H1 (cell line): ENCODE measurements at regions not wholly inside any gene's neighbourhood (a gene's known extent, or its start where the extent isn't known, plus 50 kb on each side); places are given as distances from the start of the nearest gene placed in this dataset.

Experiments used
- CTCF ChIA-PET: fragments of 300-600 bp; sonication (Branson Sonifier 250); formaldehyde crosslinking; loops from one replicate; lab custom pipeline; 2021; ENCODE audit not compliant: partially characterized antibody; lab: Charles Lee
- POLR2A ChIA-PET: fragments of 300-600 bp; sonication (Branson Sonifier 250); formaldehyde crosslinking; loops from one replicate; lab custom pipeline; 2021; ENCODE audit warnings: inconsistent platforms; ENCODE audit not compliant: partially characterized antibody; lab: Charles Lee
- DNase-seq, 2 experiments: peaks; one replicate each; pipeline versions ENCODE4 v3.0.0 to v3.0.0-alpha.2; 2010 to 2022; ENCODE audit warnings: low spot score in 2 of 2, low read depth in 1 of 2, mixed read lengths in 1 of 2
- FAIRE-seq: peaks from 2 replicates; lab custom pipeline; 2011; peaks lifted over from hg19 to GRCh38; lab: Jason Lieb, UNC
- H2AFZ ChIP-seq: 2 replicates; pipeline ENCODE4 v1.8.1; 2012; ENCODE audit warnings: low read length, inconsistent platforms
- H2AK5ac ChIP-seq: 2 replicates; pipeline ENCODE4 v1.6.1; 2013; ENCODE audit warnings: low read depth, low read length
- H2BK120ac ChIP-seq: replicated peaks from 2 replicates; pipeline ENCODE3; 2013; ENCODE audit warnings: low read depth, low read length, inconsistent platforms
- H2BK12ac ChIP-seq: 2 replicates; pipeline ENCODE4 v1.6.1; 2013; ENCODE audit warnings: low read depth, low read length
- H2BK15ac ChIP-seq: 2 replicates; pipeline ENCODE4 v1.6.1; 2013; ENCODE audit warnings: low read length
- H2BK20ac ChIP-seq: 2 replicates; pipeline ENCODE4 v1.6.1; 2013; ENCODE audit warnings: low read length
- H2BK5ac ChIP-seq: 2 replicates; pipeline ENCODE4 v1.6.1; 2013; ENCODE audit warnings: low read depth, low read length
- H3K14ac ChIP-seq: 2 replicates; pipeline ENCODE4 v1.6.1; 2013; ENCODE audit warnings: inconsistent platforms; ENCODE audit not compliant: insufficient read length
- H3K18ac ChIP-seq: 2 replicates; pipeline ENCODE4 v1.6.1; 2013; ENCODE audit warnings: low read length; ENCODE audit errors: extremely low read depth
- H3K23ac ChIP-seq: 2 replicates; pipeline ENCODE4 v1.6.1; 2013; ENCODE audit warnings: inconsistent platforms; ENCODE audit not compliant: insufficient read length
- H3K23me2 ChIP-seq: 2 replicates; pipeline ENCODE4 v1.6.1; 2013; ENCODE audit warnings: low read depth, low read length
- H3K27ac ChIP-seq: 2 replicates; pipeline ENCODE4 v1.6.1; 2011; ENCODE audit warnings: low read depth, low read length, inconsistent platforms
- H3K27me3 ChIP-seq, 4 experiments: replicated peaks in 1 of 4; 1 replicate in 1 of 4; 2 replicates in 3 of 4; pipeline versions ENCODE4 v1.6.1 to v1.8.1; 2011 to 2013; ENCODE audit warnings: low read length in 3 of 4, mild to moderate bottlenecking in 3 of 4, inconsistent platforms in 2 of 4, mixed read lengths in 2 of 4, moderate library complexity in 1 of 4; ENCODE audit not compliant: control insufficient read depth in 3 of 4, insufficient read depth in 3 of 4; ENCODE audit errors: extremely low read depth in 1 of 4
- H3K36me3 ChIP-seq, 4 experiments: 2 replicates each; pipeline versions ENCODE4 v1.6.1 to v1.8.1; 2011 to 2013; ENCODE audit warnings: mild to moderate bottlenecking in 4 of 4, low read length in 3 of 4, moderate library complexity in 2 of 4, control low read depth in 1 of 4, inconsistent platforms in 1 of 4; ENCODE audit not compliant: insufficient read depth in 4 of 4, control insufficient read depth in 2 of 4
- H3K4ac ChIP-seq: replicated peaks from 2 replicates; pipeline ENCODE3; 2013; ENCODE audit warnings: low read length, low read depth, mixed read lengths, inconsistent platforms; ENCODE audit not compliant: insufficient read length
- H3K4me1 ChIP-seq, 4 experiments: replicated peaks in 1 of 4; 1 replicate in 1 of 4; 2 replicates in 3 of 4; pipeline versions ENCODE4 v1.6.1 to v1.8.1; 2011 to 2013; ENCODE audit warnings: low read length in 3 of 4, inconsistent platforms in 2 of 4, mixed read lengths in 1 of 4; ENCODE audit not compliant: insufficient read depth in 4 of 4, control insufficient read depth in 3 of 4
- H3K4me2 ChIP-seq, 2 experiments: 2 replicates each; pipeline versions ENCODE4 v1.6.1 to v1.8.1; 2011 to 2013; ENCODE audit warnings: low read depth in 2 of 2, low read length in 2 of 2, control low read depth in 1 of 2, inconsistent platforms in 1 of 2, mild to moderate bottlenecking in 1 of 2; ENCODE audit not compliant: insufficient read depth in 1 of 2
- H3K4me3 ChIP-seq, 4 experiments: fragments of 200-600, 300-600 bp in 1 of 4; sonication (generic), shearing (Covaris generic), sonication (Bioruptor Twin) in 1 of 4; 2 replicates each; pipeline versions ENCODE4 v1.5.1 to v1.8.1; 2011 to 2016; ENCODE audit warnings: low read length in 4 of 4, low read depth in 3 of 4, control low read depth in 2 of 4, inconsistent platforms in 2 of 4, mild to moderate bottlenecking in 2 of 4, mixed read lengths in 1 of 4, moderate library complexity in 1 of 4; ENCODE audit not compliant: insufficient read depth in 2 of 4; ENCODE audit errors: extremely low read depth in 1 of 4
- H3K56ac ChIP-seq: replicated peaks from 2 replicates; pipeline ENCODE3; 2013; ENCODE audit warnings: low read depth, mild to moderate bottlenecking, mixed read lengths, low read length, inconsistent platforms; ENCODE audit not compliant: insufficient read length
- H3K79me1 ChIP-seq: 2 replicates; pipeline ENCODE4 v1.6.1; 2013; ENCODE audit warnings: low read depth, low read length, control low read depth
- H3K79me2 ChIP-seq, 2 experiments: 2 replicates each; pipeline versions ENCODE4 v1.6.1 to v1.8.1; 2012 to 2013; ENCODE audit warnings: low read length in 2 of 2, mild to moderate bottlenecking in 2 of 2, inconsistent platforms in 1 of 2; ENCODE audit not compliant: insufficient read depth in 2 of 2, control insufficient read depth in 1 of 2
- H3K9ac ChIP-seq, 4 experiments: replicated peaks in 1 of 4; 1 replicate in 1 of 4; 2 replicates in 3 of 4; pipeline versions ENCODE4 v1.6.1 to v1.8.1; 2011 to 2013; ENCODE audit warnings: low read depth in 3 of 4, low read length in 3 of 4, control low read depth in 2 of 4, mild to moderate bottlenecking in 2 of 4, moderate library complexity in 2 of 4, inconsistent platforms in 1 of 4; ENCODE audit errors: extremely low read depth in 1 of 4
- H3K9me3 ChIP-seq, 2 experiments: 2 replicates each; pipeline versions ENCODE4 v1.6.1 to v1.8.1; 2012 to 2013; ENCODE audit warnings: mild to moderate bottlenecking in 2 of 2, moderate library complexity in 2 of 2, control low read depth in 1 of 2, inconsistent platforms in 1 of 2, low read depth in 1 of 2, low read length in 1 of 2, mixed read lengths in 1 of 2; ENCODE audit not compliant: insufficient read depth in 2 of 2
- H4K20me1 ChIP-seq, 2 experiments: replicated peaks in 1 of 2; 2 replicates each; pipeline versions ENCODE3 to v1.8.1; 2011 to 2013; ENCODE audit warnings: inconsistent platforms in 2 of 2, low read length in 2 of 2, mild to moderate bottlenecking in 1 of 2; ENCODE audit not compliant: insufficient read depth in 2 of 2, control insufficient read depth in 1 of 2
- H4K5ac ChIP-seq: 2 replicates; pipeline ENCODE4 v1.6.1; 2013; ENCODE audit warnings: low read length, low read depth, mixed read lengths, inconsistent platforms; ENCODE audit not compliant: insufficient read length
- H4K8ac ChIP-seq: 2 replicates; pipeline ENCODE4 v1.8.0; 2013; ENCODE audit warnings: mild to moderate bottlenecking, moderate library complexity, low read length, inconsistent platforms; ENCODE audit not compliant: insufficient read depth; ENCODE audit errors: extremely low read depth
- H4K91ac ChIP-seq: replicated peaks from 2 replicates; pipeline ENCODE3; 2013; ENCODE audit warnings: low read length, mixed read lengths, inconsistent platforms; ENCODE audit not compliant: insufficient read length
- CTCF ChIP-seq, 3 experiments: IDR thresholded peaks; 1 replicate in 2 of 3; 2 replicates in 1 of 3; pipeline versions ENCODE4 v1.5.1 to v1.6.1; 2011; ENCODE audit warnings: low read length in 3 of 3, mild to moderate bottlenecking in 3 of 3, inconsistent platforms in 2 of 3, low read depth in 1 of 3, moderate library complexity in 1 of 3; ENCODE audit not compliant: insufficient read depth in 1 of 3; ENCODE audit errors: control extremely low read depth in 1 of 3
- RAD21 ChIP-seq, 2 experiments: IDR thresholded peaks in 1 of 2; conservative IDR thresholded peaks in 1 of 2; 2 replicates each; pipeline ENCODE4 v1.6.1; 2011; ENCODE audit warnings: low read depth in 2 of 2, low read length in 2 of 2, improper control_type of control experiment in 1 of 2, inconsistent platforms in 1 of 2, mild to moderate bottlenecking in 1 of 2, moderate library complexity in 1 of 2
- TAF7 ChIP-seq: optimal IDR thresholded peaks from 2 replicates; pipeline ENCODE3; 2011; ENCODE audit warnings: low read depth, mild to moderate bottlenecking, inconsistent platforms, low read length, moderate library complexity, borderline replicate concordance

GRCh38 chr14:48553443-48553842 lies 878.0 kb upstream of the MDGA2 start:
- no peak for DNase-seq
- no peaks in the 10 kb centered on the region for H3K9me3 ChIP-seq
- no peak overlapping the region for H4K5ac ChIP-seq
- peak overlapping the region; percentile 73; the same call in 1 of the 2 replicates for H2BK15ac ChIP-seq
- H3K4me3 ChIP-seq: no peak overlapping the region
- H2BK120ac ChIP-seq: no peak overlapping the region
- no peak for FAIRE-seq
- no peaks in the 10 kb centered on the region for H3K4me1 ChIP-seq
- no peak overlapping the region for H4K8ac ChIP-seq
- H2AK5ac ChIP-seq: no peak overlapping the region
- no peak overlapping the region for H3K56ac ChIP-seq
- no peak overlapping the region for H3K27ac ChIP-seq
- H3K23ac ChIP-seq: no peak overlapping the region
- TF ChIP-seq RAD21 (IDR thresholded peaks at IDR 0.05 in 1 of 2, conservative IDR thresholded peaks at IDR 0.05 in 1 of 2; ENCODE audit: low read depth in 2 of 2, low read length in 2 of 2) (peak in 1 of 2 experiments; percentile 9; a peak in 1 of 4 replicates), CTCF (IDR thresholded peaks at IDR 0.05; ENCODE audit: control extremely low read depth in 1 of 3, insufficient read depth in 1 of 3, low read depth in 1 of 3, low read length in 3 of 3) (peak in 1 of 3 experiments; percentile 23; a peak in 1 of 4 replicates), TAF7 (no peak)
- TF ChIP-seq, all 59 proteins: peak for 2
- no peaks in the 10 kb centered on the region for H3K79me2 ChIP-seq
- H3K36me3 ChIP-seq: no peaks in the 10 kb centered on the region
- H2AFZ ChIP-seq: no peak overlapping the region
- no peak overlapping the region for H2BK20ac ChIP-seq
- no peak overlapping the region for H3K4me2 ChIP-seq
- POLR2A ChIA-PET: no interaction called here
- H4K91ac ChIP-seq: no peak overlapping the region
- H3K27me3 ChIP-seq: no peaks in the 10 kb centered on the region
- no peak overlapping the region for H2BK5ac ChIP-seq
- H3K14ac ChIP-seq: no peak overlapping the region
- no peaks in the 10 kb centered on the region for H3K23me2 ChIP-seq
- H3K4ac ChIP-seq: no peak overlapping the region
- H2BK12ac ChIP-seq: no peak overlapping the region
- H4K20me1 ChIP-seq: no peaks in the 10 kb centered on the region
- CTCF ChIA-PET: interaction anchor here (0.6 to 1.2 kb wide), 3 partner anchors 26 to 67 kb away, joined by 3 to 4 read pairs (median 4); no protein-coding TSS in a partner anchor
- H3K9ac ChIP-seq: no peak overlapping the region
- no peak overlapping the region for H3K18ac ChIP-seq
- H3K79me1 ChIP-seq: no peaks in the 10 kb centered on the region
